22Rv1 (cell line): ENCODE measurements at regions not wholly inside any gene's neighbourhood (a gene's known extent, or its start where the extent isn't known, plus 50 kb on each side); places are given as distances from the start of the nearest gene placed in this dataset.
A peak's percentile ranks its signal among the peaks of the same experiment; 100 is the strongest.

Experiments
- H3K27ac ChIP-seq: fragments of 450-650 bp; 2 replicates; pipeline ENCODE4 v1.5.1; 2017
- ZFX ChIP-seq: fragments of 450-650 bp; IDR thresholded peaks from 2 replicates; pipeline ENCODE4 v1.6.1; 2017; ENCODE audit warnings: antibody characterized with exemption, borderline replicate concordance
- TF ChIP-seq, protein P1 (sequence below): fragments of 450-650 bp; IDR thresholded peaks from 2 replicates; pipeline ENCODE4 v1.5.1; 2017; ENCODE audit warnings: mild to moderate bottlenecking

DNA sequence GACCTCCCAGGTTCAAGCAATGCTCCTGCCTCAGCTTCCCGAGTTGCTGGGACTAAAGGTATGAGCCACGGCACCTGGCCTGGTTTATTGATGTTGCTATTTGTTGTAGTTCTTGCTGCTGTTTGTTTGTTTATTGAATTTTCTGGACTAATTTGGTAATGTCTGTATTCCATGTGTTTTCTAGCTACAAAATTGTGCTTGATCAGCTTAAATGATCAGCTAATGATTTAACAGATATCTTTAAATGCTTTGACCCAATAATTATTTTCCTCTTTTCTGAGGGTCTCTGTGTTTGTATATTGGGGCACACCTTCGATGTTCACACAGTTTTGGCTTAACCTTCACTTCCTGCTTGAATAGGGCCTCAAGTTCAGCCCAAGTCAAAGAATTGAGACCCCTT, 488.1 kb upstream of the HTR2C start:
- H3K27ac ChIP-seq = no peak overlapping the region
- TF ChIP-seq ZFX = no peak
- TF ChIP-seq, protein P1, sequence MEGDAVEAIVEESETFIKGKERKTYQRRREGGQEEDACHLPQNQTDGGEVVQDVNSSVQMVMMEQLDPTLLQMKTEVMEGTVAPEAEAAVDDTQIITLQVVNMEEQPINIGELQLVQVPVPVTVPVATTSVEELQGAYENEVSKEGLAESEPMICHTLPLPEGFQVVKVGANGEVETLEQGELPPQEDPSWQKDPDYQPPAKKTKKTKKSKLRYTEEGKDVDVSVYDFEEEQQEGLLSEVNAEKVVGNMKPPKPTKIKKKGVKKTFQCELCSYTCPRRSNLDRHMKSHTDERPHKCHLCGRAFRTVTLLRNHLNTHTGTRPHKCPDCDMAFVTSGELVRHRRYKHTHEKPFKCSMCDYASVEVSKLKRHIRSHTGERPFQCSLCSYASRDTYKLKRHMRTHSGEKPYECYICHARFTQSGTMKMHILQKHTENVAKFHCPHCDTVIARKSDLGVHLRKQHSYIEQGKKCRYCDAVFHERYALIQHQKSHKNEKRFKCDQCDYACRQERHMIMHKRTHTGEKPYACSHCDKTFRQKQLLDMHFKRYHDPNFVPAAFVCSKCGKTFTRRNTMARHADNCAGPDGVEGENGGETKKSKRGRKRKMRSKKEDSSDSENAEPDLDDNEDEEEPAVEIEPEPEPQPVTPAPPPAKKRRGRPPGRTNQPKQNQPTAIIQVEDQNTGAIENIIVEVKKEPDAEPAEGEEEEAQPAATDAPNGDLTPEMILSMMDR = no peak

GRCh38 chrX:114087543-114087942, 496.3 kb upstream of the HTR2C start:
- no peak overlapping the region for H3K27ac ChIP-seq
- TF ChIP-seq, protein P1 = no peak
- TF ChIP-seq ZFX = no peak

- H3K27ac ChIP-seq = no peak overlapping the region
- no peak for TF ChIP-seq ZFX
- TF ChIP-seq, protein P1 = no peak
Measured at GRCh38 chrX:114077773-114078172, 506.1 kb upstream of the HTR2C start.

GRCh38 chrX:114075073-114075673, 508.7 kb upstream of the HTR2C start:
- TF ChIP-seq, protein P1 = peak; percentile 61
- no peak for TF ChIP-seq ZFX
- H3K27ac ChIP-seq = no peak overlapping the region

GRCh38 chrX:114073926-114074325, 510.0 kb upstream of the HTR2C start:
- no peak overlapping the region for H3K27ac ChIP-seq
- no peak for TF ChIP-seq ZFX
- TF ChIP-seq, protein P1 = no peak

DNA sequence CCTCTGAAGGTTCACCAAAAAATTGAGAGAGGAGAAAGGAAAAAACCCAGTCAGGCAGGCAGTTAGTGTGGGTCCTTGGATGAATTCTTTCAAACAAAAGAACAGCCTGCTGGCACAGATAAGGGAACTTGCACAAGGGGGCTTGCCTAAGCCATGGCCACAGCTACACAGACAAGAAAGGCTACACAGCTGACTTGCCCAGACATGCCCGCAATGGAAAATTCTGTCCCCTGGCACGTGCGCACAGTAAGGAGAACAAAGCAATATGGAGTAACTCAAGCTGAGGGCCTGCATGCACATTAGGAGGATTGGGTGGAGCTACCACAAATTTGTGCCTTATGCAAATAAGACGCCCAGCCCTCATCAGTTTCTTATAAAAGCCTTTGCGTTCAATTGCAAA, 512.5 kb upstream of the HTR2C start:
- H3K27ac ChIP-seq = no peak overlapping the region
- no peak for TF ChIP-seq ZFX
- TF ChIP-seq, protein P1 = no peak

DNA sequence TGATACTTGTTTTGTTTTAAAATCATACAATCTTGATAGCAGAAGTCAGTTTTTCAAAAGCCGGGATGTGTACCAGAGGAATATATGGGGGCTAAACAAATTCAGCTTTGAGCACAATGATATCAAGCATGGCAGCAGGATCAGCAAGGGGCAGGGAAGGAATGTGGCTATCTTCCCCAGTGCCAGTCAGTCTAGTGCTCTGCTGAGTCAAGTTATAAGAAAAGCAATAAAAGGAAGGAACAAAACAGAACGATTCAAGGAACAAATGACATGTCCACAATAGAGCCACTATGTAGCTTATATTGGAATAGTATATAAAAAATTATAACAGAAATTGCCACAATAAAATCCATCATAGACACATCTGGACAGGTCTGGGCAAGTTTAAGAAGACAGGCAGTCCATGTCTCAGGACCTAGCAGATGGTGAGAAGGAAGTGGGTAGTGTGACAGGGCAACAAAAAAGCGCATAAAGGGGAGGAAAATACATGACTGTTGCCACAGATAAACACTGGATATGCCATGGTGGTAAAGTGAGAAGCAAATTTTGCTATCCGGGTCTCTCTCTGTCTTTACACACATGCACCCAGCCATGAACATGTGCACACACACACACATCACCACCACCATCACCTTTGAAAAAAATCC, 518.2 kb upstream of the HTR2C start:
- no peak for TF ChIP-seq ZFX
- TF ChIP-seq, protein P1 = no peak
- H3K27ac ChIP-seq = no peak overlapping the region
